ENCODE measurements at regions not wholly inside any gene's neighbourhood (a gene's known extent, or its start where the extent isn't known, plus 50 kb on each side); places are given as distances from the start of the nearest gene placed in this dataset.

- DNase-seq, result no peak
- ATAC-seq, result no peak
- Histone ChIP-seq H3K36me3 (no peaks in the 10 kb centered on the region), H3K27me3 (no peaks in the 10 kb centered on the region), H3K4me1 (no peaks in the 10 kb centered on the region), H3K9me3 (no peaks in the 10 kb centered on the region), H3K27ac (no peak overlapping the region), H3K4me3 (no peak overlapping the region)
- intact Hi-C loops (cut with DNase I), result no loop called here
- no peak for TF ChIP-seq CTCF (IDR thresholded peaks at IDR 0.05)
- 76 to 79% methylated on average over 10 of the region's 10 CpGs for WGBS, 2 donors
- FAIRE-seq, result no peak
Observed at GRCh38 chr18:55830544-55830943, 242.6 kb upstream of the TCF4 start.

- intact Hi-C loops (cut with DNase I), result no loop called here
- Histone ChIP-seq H3K27ac (no peak overlapping the region), H3K4me1 (no peaks in the 10 kb centered on the region), H3K36me3 (no peaks in the 10 kb centered on the region), H3K9me3 (no peaks in the 10 kb centered on the region), H3K4me3 (no peak overlapping the region), H3K27me3 (no peaks in the 10 kb centered on the region)
- DNase-seq, result no peak
- WGBS, 2 donors, result 69 to 71% methylated on average over 2 of the region's 2 CpGs
- no peak for ATAC-seq
- TF ChIP-seq CTCF (IDR thresholded peaks at IDR 0.05), result no peak
- no peak for FAIRE-seq
Observed at GRCh38 chr18:55821219-55821618, 233.2 kb upstream of the TCF4 start.

GRCh38 chr18:55819448-55819847 lies 231.5 kb upstream of the TCF4 start:
- Histone ChIP-seq H3K36me3 (no peaks in the 10 kb centered on the region), H3K4me1 (no peaks in the 10 kb centered on the region), H3K27me3 (no peaks in the 10 kb centered on the region), H3K9me3 (no peaks in the 10 kb centered on the region), H3K27ac (no peak overlapping the region), H3K4me3 (no peak overlapping the region)
- DNase-seq (no peak), ATAC-seq (no peak), FAIRE-seq (no peak)
- no peak for TF ChIP-seq CTCF (IDR thresholded peaks at IDR 0.05)
- 87 to 88% methylated on average over 3 of the region's 3 CpGs for WGBS, 2 donors
- intact Hi-C loops (cut with DNase I), result no loop called here

GRCh38 chr18:55818284-55818683 lies 230.3 kb upstream of the TCF4 start:
- Histone ChIP-seq H3K27me3 (no peaks in the 10 kb centered on the region), H3K4me1 (no peaks in the 10 kb centered on the region), H3K4me3 (no peak overlapping the region), H3K9me3 (no peaks in the 10 kb centered on the region), H3K27ac (no peak overlapping the region), H3K36me3 (no peaks in the 10 kb centered on the region)
- intact Hi-C loops (cut with DNase I), result no loop called here
- no peak for FAIRE-seq
- no peak for ATAC-seq
- TF ChIP-seq CTCF (IDR thresholded peaks at IDR 0.05), result no peak
- 73 to 91% methylated on average over 1 of the region's 1 CpG for WGBS, 2 donors
- no peak for DNase-seq

GRCh38 chr18:55811925-55812324 lies 223.9 kb upstream of the TCF4 start:
- 60 to 62% methylated on average over 3 of the region's 3 CpGs for WGBS, 2 donors

More at GRCh38 chr18:55811925-55812324, 223.9 kb upstream of the TCF4 start:
- Histone ChIP-seq H3K4me3 (no peak overlapping the region), H3K4me1 (no peaks in the 10 kb centered on the region), H3K36me3 (no peaks in the 10 kb centered on the region), H3K27ac (no peak overlapping the region), H3K27me3 (no peaks in the 10 kb centered on the region), H3K9me3 (no peaks in the 10 kb centered on the region)
- intact Hi-C loops (cut with DNase I), result no loop called here
- no peak for TF ChIP-seq CTCF (IDR thresholded peaks at IDR 0.05)
- FAIRE-seq (no peak), ATAC-seq (no peak), DNase-seq (no peak)

All from pancreas (tissue), 10 donors.